ENCODE measurements at regions not wholly inside any gene's neighbourhood (a gene's known extent, or its start where the extent isn't known, plus 50 kb on each side); places are given as distances from the start of the nearest gene placed in this dataset.
"Not testable (repeated sequence)": the region's sequence is repeated elsewhere in the genome, so short reads cannot be mapped to it uniquely, and the experiment has no call there.

- DNase-seq: no peak
Observed at GRCh38 chr19:27745978-27746542, 1466.9 kb downstream of the UQCRFS1 start.

- DNase-seq: no peak
Observed at GRCh38 chr19:27744926-27745768, 1467.8 kb downstream of the UQCRFS1 start.

GRCh38 chr19:27742041-27742440 lies 1470.9 kb downstream of the UQCRFS1 start:
- no peak for DNase-seq

- DNase-seq: no peak
Observed at GRCh38 chr19:27741236-27741635, 1471.7 kb downstream of the UQCRFS1 start.

GRCh38 chr19:27740396-27740795 lies 1472.6 kb downstream of the UQCRFS1 start:
- DNase-seq: no peak

GRCh38 chr19:27738569-27739193 lies 1474.3 kb downstream of the UQCRFS1 start:
- no peak for DNase-seq

- DNase-seq: no peak
Observed at GRCh38 chr19:27736225-27736624, 1476.7 kb downstream of the UQCRFS1 start.

GRCh38 chr19:27735314-27735713 lies 1477.6 kb downstream of the UQCRFS1 start:
- DNase-seq: no peak

GRCh38 chr19:27734496-27735220 lies 1478.3 kb downstream of the UQCRFS1 start:
- no peak for DNase-seq

GRCh38 chr19:27733551-27734266 lies 1479.2 kb downstream of the UQCRFS1 start:
- no peak for DNase-seq

- no peak for DNase-seq
Observed at GRCh38 chr19:27729332-27729731, 1483.6 kb downstream of the UQCRFS1 start.

- no peak for DNase-seq
Observed at GRCh38 chr19:27722625-27723024, 1490.3 kb downstream of the UQCRFS1 start.

- no peak for DNase-seq
Observed at GRCh38 chr19:27720155-27720554, 1492.8 kb downstream of the UQCRFS1 start.

- DNase-seq: no peak
Observed at GRCh38 chr19:27719034-27719433, 1493.9 kb downstream of the UQCRFS1 start.

GRCh38 chr19:27718234-27718633 lies 1494.7 kb downstream of the UQCRFS1 start:
- DNase-seq: no peak

GRCh38 chr19:27717825-27718224 lies 1495.1 kb downstream of the UQCRFS1 start:
- DNase-seq: no peak

- no peak for DNase-seq
Observed at GRCh38 chr19:27716922-27717321, 1496.0 kb downstream of the UQCRFS1 start.

- DNase-seq: no peak
Observed at GRCh38 chr19:27714857-27715256, 1498.1 kb downstream of the UQCRFS1 start.

GRCh38 chr19:27709496-27709895 lies 1503.5 kb downstream of the UQCRFS1 start:
- DNase-seq: no peak

- not testable (repeated sequence) for DNase-seq
Observed at GRCh38 chr19:27708986-27709385, 1504.0 kb downstream of the UQCRFS1 start.

GRCh38 chr19:27707026-27707425 lies 1505.9 kb downstream of the UQCRFS1 start:
- not testable (repeated sequence) for DNase-seq

- no peak for DNase-seq
Observed at GRCh38 chr19:27705896-27706295, 1507.1 kb downstream of the UQCRFS1 start.
